PC-3 (cell line): ENCODE measurements at regions not wholly inside any gene's neighbourhood (a gene's known extent, or its start where the extent isn't known, plus 50 kb on each side); places are given as distances from the start of the nearest gene placed in this dataset.
A peak's percentile ranks its signal among the peaks of the same experiment; 100 is the strongest.

Source experiments
- EZH2phosphoT487 ChIP-seq: fragments of 300-600 bp; sonication (generic); IDR thresholded peaks from 2 replicates; pipeline ENCODE4 v1.6.1; 2018; ENCODE audit warnings: mild to moderate bottlenecking, antibody characterized with exemption, low read length, borderline replicate concordance
- TF ChIP-seq, protein P1 (sequence below): fragments of 300-600 bp; sonication (generic); conservative IDR thresholded peaks from 2 replicates; pipeline ENCODE4 v1.5.1; 2017; ENCODE audit warnings: antibody characterized with exemption, low read depth, mild to moderate bottlenecking, low read length

GRCh38 chr1:25068829-25069228, 138.8 kb upstream of the RUNX3 start:
- no peak for TF ChIP-seq EZH2phosphoT487
- TF ChIP-seq, protein P1, sequence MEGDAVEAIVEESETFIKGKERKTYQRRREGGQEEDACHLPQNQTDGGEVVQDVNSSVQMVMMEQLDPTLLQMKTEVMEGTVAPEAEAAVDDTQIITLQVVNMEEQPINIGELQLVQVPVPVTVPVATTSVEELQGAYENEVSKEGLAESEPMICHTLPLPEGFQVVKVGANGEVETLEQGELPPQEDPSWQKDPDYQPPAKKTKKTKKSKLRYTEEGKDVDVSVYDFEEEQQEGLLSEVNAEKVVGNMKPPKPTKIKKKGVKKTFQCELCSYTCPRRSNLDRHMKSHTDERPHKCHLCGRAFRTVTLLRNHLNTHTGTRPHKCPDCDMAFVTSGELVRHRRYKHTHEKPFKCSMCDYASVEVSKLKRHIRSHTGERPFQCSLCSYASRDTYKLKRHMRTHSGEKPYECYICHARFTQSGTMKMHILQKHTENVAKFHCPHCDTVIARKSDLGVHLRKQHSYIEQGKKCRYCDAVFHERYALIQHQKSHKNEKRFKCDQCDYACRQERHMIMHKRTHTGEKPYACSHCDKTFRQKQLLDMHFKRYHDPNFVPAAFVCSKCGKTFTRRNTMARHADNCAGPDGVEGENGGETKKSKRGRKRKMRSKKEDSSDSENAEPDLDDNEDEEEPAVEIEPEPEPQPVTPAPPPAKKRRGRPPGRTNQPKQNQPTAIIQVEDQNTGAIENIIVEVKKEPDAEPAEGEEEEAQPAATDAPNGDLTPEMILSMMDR, result peak; percentile 42
